Parathyroid adenoma (tissue), 2 donors: ENCODE measurements at regions not wholly inside any gene's neighbourhood (a gene's known extent, or its start where the extent isn't known, plus 50 kb on each side); places are given as distances from the start of the nearest gene placed in this dataset.

Source experiments
- H2AFZ ChIP-seq: fragments of 300-600 bp; sonication (generic); one replicate; pipeline ENCODE4 v1.7.0; 2017; ENCODE audit warnings: antibody characterized with exemption, mild to moderate bottlenecking
- H3K27ac ChIP-seq: fragments of 300-600 bp; sonication (generic); one replicate; pipeline ENCODE4 v1.7.0; 2017
- H3K27me3 ChIP-seq: fragments of 300-600 bp; sonication (generic); one replicate; pipeline ENCODE4 v1.7.0; 2017; ENCODE audit warnings: low read length; ENCODE audit not compliant: control insufficient read depth, insufficient read depth
- H3K36me3 ChIP-seq: fragments of 300-600 bp; sonication (generic); one replicate; pipeline ENCODE4 v1.7.0; 2017; ENCODE audit warnings: low read length; ENCODE audit not compliant: control insufficient read depth, insufficient read depth
- H3K4me1 ChIP-seq: fragments of 300-600 bp; sonication (generic); one replicate; pipeline ENCODE4 v1.7.0; 2017; ENCODE audit warnings: control low read depth
- H3K4me2 ChIP-seq: fragments of 300-600 bp; sonication (generic); one replicate; pipeline ENCODE4 v1.7.0; 2017; ENCODE audit warnings: low read length
- H3K4me3 ChIP-seq: fragments of 300-600 bp; sonication (generic); one replicate; pipeline ENCODE4 v1.7.0; 2017; ENCODE audit warnings: low read depth, low read length
- H3K79me2 ChIP-seq: fragments of 300-600 bp; sonication (generic); one replicate; pipeline ENCODE4 v1.7.0; 2017; ENCODE audit warnings: control low read depth
- H3K9ac ChIP-seq: fragments of 300-600 bp; sonication (generic); one replicate; pipeline ENCODE4 v1.7.0; 2017; ENCODE audit warnings: mild to moderate bottlenecking
- H3K9me3 ChIP-seq: fragments of 300-600 bp; sonication (generic); one replicate; pipeline ENCODE4 v1.7.0; 2017; ENCODE audit warnings: low read length; ENCODE audit not compliant: control insufficient read depth
- CTCF ChIP-seq: fragments of 300-600 bp; sonication (generic); IDR thresholded peaks from one replicate; pipeline ENCODE4 v1.7.0; 2017; ENCODE audit warnings: antibody characterized with exemption, mild to moderate bottlenecking
- donor health status: primary hyperparathyroidism.

- Histone ChIP-seq H2AFZ (no peak overlapping the region), H3K9ac (no peak overlapping the region), H3K4me2 (no peak overlapping the region), H3K27ac (no peak overlapping the region), H3K79me2 (no peaks in the 10 kb centered on the region), H3K4me3 (no peak overlapping the region), H3K9me3 (no peaks in the 10 kb centered on the region), H3K27me3 (no peaks in the 10 kb centered on the region), H3K4me1 (no peaks in the 10 kb centered on the region), H3K36me3 (no peaks in the 10 kb centered on the region)
- no peak for TF ChIP-seq CTCF
These were observed 91.7 kb upstream of the MEOX2 start for GRCh38 chr7:15778191-15778590.

- Histone ChIP-seq H3K4me1 (no peaks in the 10 kb centered on the region), H3K27me3 (no peaks in the 10 kb centered on the region), H3K4me3 (no peak overlapping the region), H3K9me3 (no peaks in the 10 kb centered on the region), H3K36me3 (no peaks in the 10 kb centered on the region), H3K27ac (no peak overlapping the region), H3K9ac (no peak overlapping the region), H3K4me2 (no peak overlapping the region), H2AFZ (no peak overlapping the region), H3K79me2 (no peaks in the 10 kb centered on the region)
- TF ChIP-seq CTCF, result no peak
These were observed 79.3 kb upstream of the MEOX2 start for GRCh38 chr7:15765753-15766152.

GRCh38 chr7:15764851-15765382 lies 78.4 kb upstream of the MEOX2 start:
- no peak overlapping the region for H3K27ac ChIP-seq

GRCh38 chr7:15764010-15764409 lies 77.5 kb upstream of the MEOX2 start:
- no peak overlapping the region for H3K4me3 ChIP-seq
- H3K9me3 ChIP-seq, result no peaks in the 10 kb centered on the region
- no peak for TF ChIP-seq CTCF
- no peaks in the 10 kb centered on the region for H3K79me2 ChIP-seq
- no peaks in the 10 kb centered on the region for H3K36me3 ChIP-seq
- H3K27me3 ChIP-seq, result no peaks in the 10 kb centered on the region
- H2AFZ ChIP-seq, result no peak overlapping the region
- H3K9ac ChIP-seq, result no peak overlapping the region
- no peak overlapping the region for H3K4me2 ChIP-seq
- H3K4me1 ChIP-seq, result no peaks in the 10 kb centered on the region
- no peak overlapping the region for H3K27ac ChIP-seq

More at GRCh38 chr7:15764851-15765382, 78.4 kb upstream of the MEOX2 start:
- Histone ChIP-seq H2AFZ (no peak overlapping the region), H3K27me3 (no peaks in the 10 kb centered on the region), H3K4me2 (no peak overlapping the region), H3K36me3 (no peaks in the 10 kb centered on the region), H3K79me2 (no peaks in the 10 kb centered on the region), H3K9me3 (no peaks in the 10 kb centered on the region), H3K9ac (no peak overlapping the region), H3K4me3 (no peak overlapping the region), H3K4me1 (no peaks in the 10 kb centered on the region)
- no peak for TF ChIP-seq CTCF
